CD4-positive, alpha-beta T cell treated with Interferon gamma for 1 hour (primary cell): ENCODE measurements at regions not wholly inside any gene's neighbourhood (a gene's known extent, or its start where the extent isn't known, plus 50 kb on each side); places are given as distances from the start of the nearest gene placed in this dataset.
"Not testable (repeated sequence)": the region's sequence is repeated elsewhere in the genome, so short reads cannot be mapped to it uniquely, and the experiment has no call there.

Experiments used
- DNase-seq: peaks from one replicate; pipeline ENCODE4 v3.0.0-alpha.2; 2020

DNA sequence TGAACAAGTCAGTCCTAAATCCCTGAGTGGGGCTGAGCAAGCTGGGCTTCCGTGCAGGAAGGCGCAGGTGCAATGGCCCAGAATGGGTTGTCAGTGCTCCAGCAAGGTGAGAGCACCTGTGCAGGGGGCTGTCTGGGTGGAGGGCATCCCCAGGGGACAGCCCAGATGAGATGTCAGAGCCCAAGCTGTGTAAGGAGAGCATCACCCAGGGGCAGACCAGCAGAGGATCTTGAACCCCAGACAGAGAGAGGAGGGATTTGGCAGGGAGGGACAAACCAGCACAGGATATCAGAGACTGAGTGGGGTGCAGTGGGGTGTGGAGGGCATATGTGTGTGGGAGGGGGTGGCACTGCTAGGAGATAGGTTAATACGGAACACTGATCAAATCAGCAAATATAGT, 114.9 kb upstream of the TMEM45B start:
- no peak for DNase-seq

DNA sequence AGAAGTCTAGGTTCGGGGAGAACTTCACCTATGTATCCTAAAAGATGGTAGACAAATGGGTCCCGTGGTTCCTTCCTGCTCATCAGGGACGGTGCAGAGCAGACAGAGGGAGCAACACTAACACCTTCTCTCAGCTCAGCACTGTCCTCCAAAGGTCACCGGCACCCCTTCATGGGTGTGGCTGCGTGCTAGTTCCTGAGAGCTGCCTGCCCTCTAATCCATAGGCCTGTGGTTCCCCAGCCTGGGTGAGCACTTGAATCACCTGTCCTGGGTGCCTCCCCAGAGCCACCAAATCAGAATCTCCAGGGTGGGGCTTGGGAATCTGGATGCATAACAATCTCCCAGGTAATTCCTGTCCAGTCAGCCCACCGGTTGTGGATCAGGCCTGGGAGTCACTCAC, 113.9 kb upstream of the TMEM45B start:
- no peak for DNase-seq

DNA sequence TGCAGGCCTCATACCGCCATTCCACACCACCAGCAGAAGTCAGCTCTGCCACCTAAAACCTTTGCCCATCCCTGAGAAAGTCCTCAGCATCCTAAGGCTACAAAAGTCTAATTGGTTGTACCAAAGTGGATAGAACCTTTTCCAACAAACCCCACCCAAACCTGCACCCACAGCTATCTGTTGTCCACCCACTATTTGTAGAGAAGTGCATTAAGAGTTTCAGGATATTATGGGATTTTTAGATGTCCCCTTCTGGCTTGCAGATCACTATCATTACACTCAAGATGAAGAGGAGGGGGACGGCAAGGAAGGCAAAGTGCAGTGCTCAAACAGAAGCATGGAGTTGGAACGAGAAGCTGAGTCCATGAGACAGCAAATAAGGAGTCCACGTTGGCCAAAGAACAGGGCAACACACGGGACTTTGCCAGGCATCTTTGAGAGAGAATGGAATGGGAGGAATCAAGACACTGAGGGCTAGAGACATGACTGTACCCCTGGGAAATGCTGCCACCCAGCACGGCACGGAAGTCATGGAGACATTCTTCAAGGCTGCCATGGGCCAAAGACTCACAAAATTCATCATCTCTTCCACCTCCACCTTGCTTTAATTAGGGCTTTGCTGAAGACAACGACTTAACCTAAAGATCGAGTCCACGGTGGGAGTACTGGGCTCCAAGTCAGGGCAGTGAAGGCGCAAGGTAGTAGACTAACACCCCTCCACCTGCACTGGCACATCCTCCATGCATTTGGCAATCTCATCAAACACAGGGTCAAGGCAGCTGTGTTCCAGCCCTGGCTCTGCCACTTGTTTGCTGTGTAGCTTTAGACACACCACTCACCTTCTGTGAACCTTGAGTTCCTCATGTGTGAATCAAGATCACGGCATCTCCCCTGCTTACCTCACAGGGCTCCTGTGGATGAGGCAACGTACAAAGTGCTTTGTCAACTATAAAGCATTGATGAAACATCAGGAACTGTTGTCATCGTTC, 112.9 kb upstream of the TMEM45B start:
- DNase-seq, result no peak

DNA sequence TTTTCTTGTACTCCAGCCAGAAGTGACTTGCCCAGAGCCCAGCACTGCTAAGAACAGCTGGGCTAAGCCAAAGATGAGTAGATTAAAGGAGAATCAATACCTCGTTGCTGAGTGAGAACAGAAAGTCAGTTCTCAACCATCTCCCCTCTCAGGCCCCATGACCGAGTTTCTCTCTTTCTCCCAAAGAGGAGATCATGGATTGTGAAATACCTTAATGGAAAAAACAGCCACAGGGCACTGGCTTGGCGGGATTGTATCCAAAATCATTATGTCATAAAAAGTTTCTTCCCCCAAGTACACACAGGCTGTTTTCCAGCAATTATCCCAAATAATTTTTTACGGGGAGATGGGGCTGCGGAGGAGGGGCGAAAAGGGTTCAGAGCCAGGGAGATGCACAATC, 111.8 kb upstream of the TMEM45B start:
- DNase-seq, result no peak

DNA sequence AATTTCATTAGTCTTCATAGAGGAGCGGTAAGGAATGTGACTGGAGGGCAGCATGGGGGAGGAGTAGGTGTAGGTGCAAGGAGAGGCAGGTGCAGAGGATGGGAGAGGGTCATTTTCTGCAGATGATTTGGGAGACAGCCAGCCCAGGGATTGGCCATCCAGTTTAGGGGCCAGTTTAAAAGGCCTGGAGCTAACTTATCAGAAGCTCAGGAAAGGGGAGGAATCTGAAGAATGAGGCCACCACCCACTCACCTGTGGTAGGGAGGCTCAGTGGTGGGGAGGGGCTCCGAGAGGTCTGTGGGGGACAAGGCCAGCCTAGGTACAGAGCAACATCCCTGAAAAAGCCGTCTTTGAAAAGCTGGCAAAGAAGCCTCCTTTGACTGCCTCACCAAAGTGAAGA, 110.8 kb upstream of the TMEM45B start:
- no peak for DNase-seq

DNA sequence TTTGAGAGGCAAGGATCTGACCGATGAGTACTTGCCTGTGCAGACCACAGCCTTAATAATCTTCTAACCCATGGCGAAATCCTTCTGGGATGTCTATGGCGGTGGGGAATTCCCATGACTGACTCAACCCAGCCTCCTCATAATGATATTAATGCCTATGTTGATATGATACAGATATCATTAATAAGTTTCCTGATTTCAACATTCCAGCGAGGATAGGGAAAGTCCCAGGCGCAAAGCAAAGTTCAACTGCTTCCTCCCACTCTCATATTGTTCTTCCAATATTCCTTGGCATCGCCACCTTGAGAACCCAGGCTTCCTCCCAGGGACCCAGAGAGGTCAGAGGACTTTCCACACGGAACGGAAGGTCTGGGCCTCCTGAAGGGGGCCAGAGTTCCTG, 110.3 kb upstream of the TMEM45B start:
- DNase-seq, result no peak

DNA sequence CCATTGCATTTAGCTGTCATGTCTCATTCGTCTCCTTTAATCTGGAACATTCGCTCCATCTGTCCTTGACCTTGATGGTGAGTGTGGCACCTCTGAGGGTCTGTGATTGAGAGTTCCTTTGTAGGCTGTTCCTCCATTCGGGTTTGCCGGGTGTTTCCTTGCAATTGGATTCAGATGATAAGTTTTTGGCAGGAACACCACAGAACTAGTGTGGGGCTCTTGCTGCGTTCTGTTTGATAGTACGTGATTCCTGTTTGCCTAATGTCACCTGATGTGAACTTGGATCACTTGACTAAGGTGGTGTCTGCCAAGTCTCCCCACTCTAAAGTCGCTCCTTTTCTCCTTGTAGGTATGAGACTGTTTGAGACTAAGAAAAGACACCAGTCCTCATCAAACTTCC, 109.7 kb upstream of the TMEM45B start:
- no peak for DNase-seq

DNA sequence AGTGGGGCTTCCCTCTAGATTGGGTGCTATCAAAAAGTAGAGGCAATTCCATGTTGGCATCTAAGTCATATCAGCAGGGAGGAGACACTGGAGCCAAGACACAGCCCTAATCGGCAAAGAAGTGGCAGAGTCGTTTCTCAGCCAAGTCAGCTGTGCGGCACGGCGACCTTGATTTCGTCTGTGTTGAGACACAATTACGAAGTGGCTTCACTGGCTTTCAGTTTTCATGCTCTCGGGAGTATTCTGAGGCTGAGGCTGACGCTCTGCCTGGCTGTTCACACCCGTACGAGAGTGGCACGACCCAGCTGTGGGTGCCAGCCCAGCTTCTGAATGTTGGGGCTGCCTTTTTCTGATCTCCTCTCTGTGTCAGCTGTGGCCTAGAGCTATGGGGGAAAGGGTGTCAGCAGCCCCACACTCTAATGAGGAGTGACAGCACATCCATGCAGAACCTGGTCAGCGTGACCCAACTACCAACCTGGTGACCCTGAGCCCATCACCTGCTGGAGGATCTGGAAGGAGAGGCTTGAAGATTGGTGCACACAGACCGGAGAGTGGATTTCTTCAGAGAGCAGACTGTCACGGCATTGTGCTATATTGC, 105.7 kb upstream of the TMEM45B start:
- no peak for DNase-seq

DNA sequence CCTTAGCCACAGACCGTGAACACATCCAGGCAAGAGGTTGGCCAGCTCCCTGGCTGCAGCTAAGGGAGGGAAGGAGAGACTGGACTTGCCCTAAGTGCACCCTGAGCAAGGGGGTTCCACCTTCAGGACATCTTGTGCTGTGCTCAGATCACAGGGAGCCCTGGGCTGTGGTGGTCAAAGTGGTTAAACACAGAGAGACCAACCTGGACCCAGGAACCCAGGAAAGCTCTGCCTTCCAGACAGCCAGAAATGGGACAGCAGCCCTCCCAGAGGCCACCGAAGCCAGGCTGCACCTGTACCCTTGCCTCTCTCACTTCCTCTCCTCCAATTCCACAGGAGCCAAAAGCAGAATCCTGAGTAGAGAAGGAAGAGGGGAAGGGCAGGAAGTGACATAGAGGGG, 105.2 kb upstream of the TMEM45B start:
- no peak for DNase-seq

DNA sequence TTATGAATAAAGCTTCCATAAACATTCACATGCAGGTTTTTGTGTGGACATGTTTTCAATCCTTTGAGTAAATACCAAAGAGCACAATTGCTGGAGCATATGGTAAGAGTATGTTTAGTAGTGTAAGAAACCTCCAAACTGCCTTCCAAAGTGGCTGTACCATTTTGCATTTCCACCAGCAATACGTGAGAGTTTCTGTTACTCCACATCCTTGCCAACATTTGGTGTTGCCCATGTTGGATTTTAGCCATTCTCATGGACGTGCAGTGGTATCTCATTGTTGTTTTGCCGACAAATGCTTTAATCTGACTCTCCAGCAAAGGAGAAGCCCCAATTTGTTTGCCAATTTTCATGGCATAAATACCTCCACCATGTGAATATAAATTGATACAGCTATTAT, 103.9 kb upstream of the TMEM45B start:
- no peak for DNase-seq

DNA sequence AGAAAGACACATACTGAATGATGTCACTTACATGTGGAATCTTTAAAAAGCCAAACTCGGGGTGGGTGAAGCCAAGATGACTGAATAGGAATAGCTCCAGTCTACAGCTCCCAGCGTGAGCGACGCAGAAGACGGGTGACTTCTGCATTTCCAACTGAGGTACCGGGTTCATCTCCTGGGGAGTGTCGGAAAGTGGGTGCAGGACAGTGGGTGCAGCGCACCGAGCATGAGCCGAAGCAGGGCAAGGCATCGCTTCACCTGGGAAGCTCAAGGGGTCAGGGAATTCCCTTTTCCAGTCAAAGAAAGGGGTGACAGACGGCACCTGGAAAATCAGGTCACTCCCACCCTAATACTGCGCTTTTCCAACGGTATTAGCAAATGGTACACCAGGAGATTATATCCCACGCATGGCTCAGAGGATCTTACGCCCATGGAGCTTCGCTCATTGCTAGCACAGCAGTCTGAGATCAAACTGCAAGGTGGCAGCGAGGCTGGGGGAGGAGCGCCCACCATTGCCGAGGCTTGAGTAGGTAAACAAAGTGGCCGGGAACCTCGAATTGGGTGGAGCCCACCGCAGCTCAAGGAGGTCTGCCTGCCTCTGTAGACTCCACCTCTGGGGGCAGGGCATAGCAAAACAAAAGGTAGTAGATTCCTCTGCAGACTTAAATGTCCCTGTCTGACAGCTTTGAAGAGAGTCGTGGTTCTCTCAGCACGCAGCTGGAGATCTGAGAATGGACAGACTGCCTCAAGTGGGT, 103.0 kb upstream of the TMEM45B start:
- DNase-seq, result not testable (repeated sequence)

DNA sequence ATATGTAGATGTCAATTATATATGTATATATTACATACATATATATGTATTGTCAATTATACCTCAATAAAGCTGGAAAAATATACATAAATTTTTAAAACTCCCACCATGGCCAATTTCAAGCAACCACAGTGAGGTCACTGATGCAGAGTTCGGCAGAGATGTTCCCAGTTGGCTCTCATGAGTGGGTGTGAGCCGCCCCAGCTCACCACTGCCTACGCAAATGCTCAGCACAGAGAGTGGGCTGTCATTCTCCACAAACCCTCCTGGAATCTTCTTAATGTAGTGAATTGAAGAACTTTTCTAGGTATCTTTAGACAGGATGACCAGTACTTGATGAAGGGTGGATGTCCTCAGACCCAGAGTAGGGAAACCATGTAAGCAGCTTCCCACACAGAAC, 96.6 kb upstream of the TMEM45B start:
- DNase-seq, result no peak

DNA sequence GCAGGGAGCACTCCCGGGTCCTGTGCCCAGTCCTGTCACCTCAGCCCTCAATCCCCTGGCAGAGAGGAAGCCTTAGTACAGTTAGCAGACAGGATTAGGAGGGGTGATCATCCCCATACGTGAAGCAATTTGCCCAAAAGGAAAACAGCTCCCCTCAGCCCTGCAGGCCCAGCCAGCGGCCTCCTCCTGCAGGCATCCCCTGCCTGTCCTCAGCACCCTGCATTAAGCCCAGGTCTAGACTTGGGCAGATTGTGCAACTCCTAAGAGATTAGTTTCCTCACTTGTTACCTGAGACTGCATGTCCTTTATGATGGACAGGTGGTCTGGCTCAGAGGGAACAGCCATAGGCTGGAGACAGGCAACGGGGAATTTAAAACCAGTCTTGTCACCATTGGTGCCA, 95.5 kb upstream of the TMEM45B start:
- DNase-seq, result no peak

DNA sequence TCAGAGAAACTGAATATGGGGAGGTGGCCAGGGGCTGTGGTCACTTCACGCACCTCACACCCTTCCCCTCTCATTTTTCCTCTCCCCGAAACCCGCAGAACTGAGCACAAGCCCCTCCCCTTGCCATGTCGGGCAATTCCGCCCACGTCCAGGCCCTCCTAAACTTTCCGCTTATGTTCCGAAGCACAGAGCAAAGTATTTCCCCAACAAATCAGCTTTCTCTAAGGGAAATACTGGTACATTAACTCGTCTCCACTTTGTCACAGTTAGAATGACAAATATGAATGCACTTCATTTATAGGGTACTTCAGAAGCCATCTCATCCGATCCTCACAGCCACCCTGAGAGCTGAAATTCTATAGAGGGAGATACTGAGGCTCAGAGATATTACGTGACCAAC, 94.7 kb upstream of the TMEM45B start:
- no peak for DNase-seq

DNA sequence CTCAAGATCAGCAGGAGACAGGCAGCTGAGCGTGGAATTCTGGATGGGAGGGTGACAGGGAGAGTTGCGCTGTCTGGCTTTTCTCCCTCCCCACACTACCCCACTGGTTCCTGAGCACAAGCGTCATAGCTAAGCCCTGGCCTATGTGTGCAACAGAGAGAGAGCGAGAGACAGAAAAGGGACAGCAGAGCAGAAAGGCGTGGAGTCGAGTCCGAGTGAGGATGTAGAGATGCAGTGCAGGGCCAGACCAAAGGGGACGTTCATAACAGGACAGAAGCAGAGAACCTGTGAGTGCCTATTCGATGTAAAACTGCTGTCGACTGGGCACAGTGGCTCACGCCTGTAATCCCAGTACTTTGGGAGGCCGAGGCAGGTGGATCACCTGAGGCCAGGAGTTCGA, 94.0 kb upstream of the TMEM45B start:
- DNase-seq, result no peak

DNA sequence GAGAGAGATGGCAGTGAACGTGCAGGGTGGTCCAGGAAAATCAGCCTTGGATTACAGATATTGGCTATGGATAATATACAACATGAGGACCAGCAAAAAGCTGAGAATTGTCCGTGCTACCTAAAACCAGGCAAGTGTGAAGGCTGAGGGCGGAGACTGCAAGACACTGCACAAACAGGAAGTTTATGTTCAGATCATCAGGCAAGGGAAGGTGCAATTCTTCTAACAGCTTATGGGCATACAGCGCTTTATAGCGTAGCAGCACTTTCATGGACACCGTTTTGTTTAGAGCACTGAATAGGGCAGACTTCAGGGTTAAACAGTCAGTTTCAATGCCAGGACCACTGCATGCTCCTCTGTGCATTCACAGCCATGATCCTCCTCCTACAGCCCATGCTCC, 93.1 kb upstream of the TMEM45B start:
- no peak for DNase-seq

DNA sequence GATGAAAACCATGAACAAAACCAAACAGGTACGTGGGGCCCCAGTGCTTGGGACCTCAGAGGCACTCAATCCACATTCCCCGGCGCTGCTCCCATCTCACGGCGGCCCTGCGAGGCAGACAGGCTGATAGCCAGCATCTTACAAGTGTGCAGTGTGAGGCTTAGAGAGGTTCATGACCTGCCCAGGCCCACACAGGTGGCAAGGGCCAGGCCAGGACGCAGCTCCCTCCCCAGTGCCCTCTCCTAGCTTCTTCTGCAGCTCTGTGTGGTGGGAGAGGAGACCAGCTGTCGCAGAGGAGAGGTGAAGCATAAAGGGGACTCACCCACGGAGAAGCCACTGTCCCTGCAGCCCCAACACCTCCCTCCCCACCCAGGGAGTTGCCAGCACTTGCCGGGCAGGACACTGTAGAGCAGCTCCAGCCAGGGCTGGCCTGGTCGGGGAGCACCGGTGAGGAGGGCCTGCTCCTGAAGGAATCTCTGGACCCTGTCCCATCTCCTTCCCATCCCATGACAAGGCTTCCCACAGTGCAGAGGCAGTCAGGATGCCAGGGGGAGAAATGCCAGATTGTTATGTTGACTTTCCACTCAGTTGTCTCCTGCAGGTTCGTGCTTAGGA, 92.4 kb upstream of the TMEM45B start:
- no peak for DNase-seq

DNA sequence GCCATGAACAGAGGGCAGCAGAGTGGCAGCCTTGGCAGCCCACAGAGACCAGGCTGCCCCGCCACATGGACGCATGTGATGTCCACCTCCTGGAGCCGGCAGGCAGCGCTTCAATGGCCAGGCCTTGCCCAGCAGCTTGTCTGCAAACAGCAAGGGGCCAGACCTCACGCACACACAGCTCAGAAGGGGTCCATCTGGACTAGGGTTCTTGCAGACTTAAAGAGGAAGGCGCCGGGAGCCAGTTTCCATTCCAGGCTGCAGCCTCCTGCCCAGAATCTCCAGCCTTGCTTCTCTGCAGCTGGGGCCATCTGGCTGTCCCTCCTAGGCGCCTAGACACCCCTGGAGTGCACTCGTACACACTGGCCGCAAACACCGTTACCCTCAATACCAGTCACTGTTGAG, 91.9 kb upstream of the TMEM45B start:
- DNase-seq, result no peak

DNA sequence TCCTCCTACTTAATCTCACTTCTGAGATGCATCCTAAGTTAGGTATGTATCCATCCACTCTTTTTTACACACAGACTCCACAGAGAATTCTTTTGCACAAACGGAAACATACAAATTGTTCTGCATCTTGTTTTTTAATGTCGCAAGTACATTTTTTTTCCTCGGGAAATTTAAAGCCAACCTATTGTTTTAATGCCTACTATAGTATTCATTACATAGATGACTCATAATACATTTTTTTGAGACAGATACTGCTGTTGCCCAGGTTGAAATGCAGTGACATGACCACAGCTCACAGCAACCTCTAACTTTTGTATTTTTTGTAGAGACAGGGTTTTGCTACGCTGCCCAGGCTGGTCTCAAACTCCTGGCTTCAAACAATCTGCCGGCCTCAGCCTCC, 90.8 kb upstream of the TMEM45B start:
- DNase-seq, result no peak

DNA sequence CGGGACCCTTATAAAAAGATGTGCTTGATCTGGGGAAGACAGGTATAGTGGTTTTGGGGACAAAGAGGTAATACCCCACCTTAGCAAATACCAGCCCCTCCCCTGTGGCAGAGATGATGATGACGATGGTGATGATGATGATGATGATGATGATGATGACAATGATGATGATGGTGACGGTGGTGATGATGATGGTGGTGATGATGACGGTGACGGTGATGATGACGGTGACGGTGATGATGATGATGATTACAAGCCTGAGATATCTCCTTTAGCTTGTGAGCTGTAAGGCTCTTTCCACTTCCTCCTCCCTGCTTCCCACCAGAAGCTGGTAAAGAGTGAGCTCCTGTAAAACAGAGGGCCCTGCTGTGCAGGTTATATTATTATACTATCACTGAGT, 89.5 kb upstream of the TMEM45B start:
- DNase-seq, result no peak

DNA sequence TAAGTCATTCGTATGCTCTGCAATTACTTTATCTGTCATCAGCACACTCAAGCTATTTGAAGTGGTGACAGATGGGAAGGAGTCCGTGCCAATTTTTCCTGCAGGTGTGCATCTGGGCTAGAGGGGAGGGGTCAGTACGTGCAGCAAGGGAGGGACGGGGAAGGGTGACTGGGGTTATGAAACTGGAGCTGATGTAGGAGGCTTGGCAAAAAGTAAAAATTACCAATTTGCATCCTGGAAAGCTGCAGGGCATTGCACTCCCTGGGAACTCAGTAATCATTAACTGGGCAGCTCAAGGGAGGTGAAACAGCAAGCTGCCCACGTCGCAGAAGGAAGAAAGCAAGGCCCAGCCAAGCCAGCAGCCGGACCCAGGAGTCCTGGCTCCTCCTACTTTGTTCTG, 87.1 kb upstream of the TMEM45B start:
- no peak for DNase-seq

DNA sequence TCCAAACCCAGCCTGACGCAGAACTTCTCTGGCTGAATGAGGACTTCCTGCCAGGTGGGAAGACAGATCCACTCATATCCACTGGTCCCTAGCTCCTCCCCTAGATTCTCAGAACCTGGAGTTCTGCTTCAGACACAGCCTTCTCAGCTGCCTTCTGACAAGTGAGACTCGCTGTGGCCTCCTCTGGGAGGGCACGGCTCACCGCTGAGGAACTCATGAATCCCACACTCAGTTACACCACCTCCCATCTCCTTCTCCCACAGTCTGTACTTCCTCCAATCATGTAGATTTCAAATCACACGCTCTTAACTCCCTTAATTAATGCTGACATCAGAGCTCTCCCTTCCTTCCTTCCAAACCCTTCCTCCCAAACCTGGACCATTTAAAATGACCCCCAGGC, 86.4 kb upstream of the TMEM45B start:
- no peak for DNase-seq

DNA sequence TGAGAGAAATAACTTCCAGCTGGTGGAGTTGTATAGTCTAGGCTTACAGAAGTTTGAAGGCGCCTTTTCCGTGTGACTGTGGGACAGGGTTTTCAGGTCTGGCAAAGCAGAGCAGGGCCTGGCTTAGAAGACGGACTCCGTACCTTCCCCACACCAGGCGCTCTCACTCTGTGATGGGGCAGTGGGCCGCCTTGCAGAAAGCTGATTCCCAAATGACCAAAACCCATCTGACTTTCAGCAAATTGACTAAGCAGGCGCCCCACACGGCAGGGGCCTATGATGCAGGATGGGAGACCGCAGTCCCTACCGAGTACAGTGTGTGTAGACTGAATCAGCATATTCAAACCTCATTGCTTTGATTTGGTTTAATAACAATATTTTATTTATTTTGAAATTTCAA, 85.8 kb upstream of the TMEM45B start:
- DNase-seq, result no peak
